ENCODE measurements at regions not wholly inside any gene's neighbourhood (a gene's known extent, or its start where the extent isn't known, plus 50 kb on each side); places are given as distances from the start of the nearest gene placed in this dataset.
"Not testable (repeated sequence)": the region's sequence is repeated elsewhere in the genome, so short reads cannot be mapped to it uniquely, and the experiment has no call there.

- H3K27ac ChIP-seq (ENCODE audit: low read depth in 1 of 2, low read length in 2 of 2); H3K9ac ChIP-seq (ENCODE audit: low read depth in 1 of 2, low read length in 2 of 2); H3K36me3 ChIP-seq (ENCODE audit: control insufficient read depth in 4 of 4, insufficient read depth in 3 of 4, low read depth in 1 of 4, low read length in 3 of 4); H3K27me3 ChIP-seq (ENCODE audit: control insufficient read depth in 4 of 4, insufficient read depth in 4 of 4, low read length in 3 of 4); H3K4me3 ChIP-seq (ENCODE audit: low read depth in 1 of 3, low read length in 3 of 3); DNase-seq (ENCODE audit: low spot score); H3K4me1 ChIP-seq (ENCODE audit: control insufficient read depth in 4 of 4, insufficient read depth in 4 of 4, low read length in 3 of 4); H3K9me3 ChIP-seq (ENCODE audit: control insufficient read depth in 4 of 4, low read length in 3 of 4): not testable (repeated sequence)
- WGBS = 77% methylated on average over 39 of the region's 39 CpGs
These were observed 190.7 kb upstream of the VIPR2 start for GRCh38 chr7:159335181-159335926.

GRCh38 chr7:159332854-159333479 is 188.3 kb upstream of the VIPR2 start:
- H3K9ac ChIP-seq (ENCODE audit: low read depth in 1 of 2, low read length in 2 of 2); DNase-seq (ENCODE audit: low spot score); H3K27me3 ChIP-seq (ENCODE audit: control insufficient read depth in 4 of 4, insufficient read depth in 4 of 4, low read length in 3 of 4); H3K27ac ChIP-seq (ENCODE audit: low read depth in 1 of 2, low read length in 2 of 2); H3K9me3 ChIP-seq (ENCODE audit: control insufficient read depth in 4 of 4, low read length in 3 of 4); H3K4me1 ChIP-seq (ENCODE audit: control insufficient read depth in 4 of 4, insufficient read depth in 4 of 4, low read length in 3 of 4); H3K4me3 ChIP-seq (ENCODE audit: low read depth in 1 of 3, low read length in 3 of 3); H3K36me3 ChIP-seq (ENCODE audit: control insufficient read depth in 4 of 4, insufficient read depth in 3 of 4, low read depth in 1 of 4, low read length in 3 of 4): not testable (repeated sequence)
- 87% methylated on average over 1 of the region's 1 CpG for WGBS

- Histone ChIP-seq H3K9me3 (ENCODE audit: control insufficient read depth in 4 of 4, low read length in 3 of 4) (peaks cover 6 to 17% (median 10%) of the 10 kb centered on the region in 4 donors), H3K27me3 (ENCODE audit: control insufficient read depth in 4 of 4, insufficient read depth in 4 of 4, low read length in 3 of 4) (no peaks in the 10 kb centered on the region), H3K9ac (ENCODE audit: low read depth in 1 of 2, low read length in 2 of 2) (no peak overlapping the region), H3K27ac (ENCODE audit: low read depth in 1 of 2, low read length in 2 of 2) (no peak overlapping the region), H3K4me3 (ENCODE audit: low read depth in 1 of 3, low read length in 3 of 3) (no peak overlapping the region), H3K36me3 (ENCODE audit: control insufficient read depth in 4 of 4, insufficient read depth in 3 of 4, low read depth in 1 of 4, low read length in 3 of 4) (no peaks in the 10 kb centered on the region), H3K4me1 (ENCODE audit: control insufficient read depth in 4 of 4, insufficient read depth in 4 of 4, low read length in 3 of 4) (no peaks in the 10 kb centered on the region)
- DNase-seq (ENCODE audit: low spot score) = no peak
- no peak for TF ChIP-seq RAD21 (IDR thresholded peaks at IDR 0.05)
- no peak for TF ChIP-seq EGR1 (IDR thresholded peaks at IDR 0.05; ENCODE audit: low read depth in 2 of 2)
- no peak for TF ChIP-seq MAX (IDR thresholded peaks at IDR 0.05)
- no peak for TF ChIP-seq HNF4G (IDR thresholded peaks at IDR 0.05)
- TF ChIP-seq JUND (IDR thresholded peaks at IDR 0.05) = no peak
- TF ChIP-seq ZBTB33 (IDR thresholded peaks at IDR 0.05) = no peak
- TF ChIP-seq HNF4A (conservative IDR thresholded peaks at IDR 0.05) = no peak
- no peak for TF ChIP-seq YY1 (IDR thresholded peaks at IDR 0.05)
- no peak for TF ChIP-seq GABPA (IDR thresholded peaks at IDR 0.05 in 1 of 2, conservative IDR thresholded peaks at IDR 0.05 in 1 of 2)
- no peak for TF ChIP-seq REST (IDR thresholded peaks at IDR 0.05)
- no peak for TF ChIP-seq RXRA (IDR thresholded peaks at IDR 0.05)
- no peak for TF ChIP-seq FOXA1 (IDR thresholded peaks at IDR 0.05)
- no peak for TF ChIP-seq ATF3 (IDR thresholded peaks at IDR 0.05)
- no peak for TF ChIP-seq FOXA2 (IDR thresholded peaks at IDR 0.05)
- TF ChIP-seq TAF1 (conservative IDR thresholded peaks at IDR 0.05) = no peak
- TF ChIP-seq SP1 (IDR thresholded peaks at IDR 0.05) = no peak
- TF ChIP-seq NR2F2 (IDR thresholded peaks at IDR 0.05) = no peak
- TF ChIP-seq CTCF (IDR thresholded peaks at IDR 0.05; ENCODE audit: low read depth, low read length, missing input control) = no peak
- 47% methylated on average over 2 of the region's 2 CpGs for WGBS
These were observed 186.8 kb upstream of the VIPR2 start for GRCh38 chr7:159331462-159331861.

All from liver (tissue), 8 donors.